Body of pancreas (tissue), 4 donors: ENCODE measurements at regions not wholly inside any gene's neighbourhood (a gene's known extent, or its start where the extent isn't known, plus 50 kb on each side); places are given as distances from the start of the nearest gene placed in this dataset.

Experiments used
- POLR2A ChIP-seq, 3 donors: fragments of 450-650 bp; IDR thresholded peaks; one replicate each; pipeline ENCODE4 v1.6.1; 2016; ENCODE audit warnings: antibody characterized with exemption in 3 of 3, mild to moderate bottlenecking in 2 of 3
- TF ChIP-seq, protein P1 (sequence below), 7 experiments: fragments of 450-650 bp in 4 of 7; fragments of 200-600 bp in 3 of 7; sonication (generic) in 3 of 7; IDR thresholded peaks; one replicate each; pipeline ENCODE4 v1.5.1; 2016 to 2019; ENCODE audit warnings: antibody characterized with exemption in 7 of 7

- TF ChIP-seq POLR2A (IDR thresholded peaks at IDR 0.05): no peak
- TF ChIP-seq, protein P1, sequence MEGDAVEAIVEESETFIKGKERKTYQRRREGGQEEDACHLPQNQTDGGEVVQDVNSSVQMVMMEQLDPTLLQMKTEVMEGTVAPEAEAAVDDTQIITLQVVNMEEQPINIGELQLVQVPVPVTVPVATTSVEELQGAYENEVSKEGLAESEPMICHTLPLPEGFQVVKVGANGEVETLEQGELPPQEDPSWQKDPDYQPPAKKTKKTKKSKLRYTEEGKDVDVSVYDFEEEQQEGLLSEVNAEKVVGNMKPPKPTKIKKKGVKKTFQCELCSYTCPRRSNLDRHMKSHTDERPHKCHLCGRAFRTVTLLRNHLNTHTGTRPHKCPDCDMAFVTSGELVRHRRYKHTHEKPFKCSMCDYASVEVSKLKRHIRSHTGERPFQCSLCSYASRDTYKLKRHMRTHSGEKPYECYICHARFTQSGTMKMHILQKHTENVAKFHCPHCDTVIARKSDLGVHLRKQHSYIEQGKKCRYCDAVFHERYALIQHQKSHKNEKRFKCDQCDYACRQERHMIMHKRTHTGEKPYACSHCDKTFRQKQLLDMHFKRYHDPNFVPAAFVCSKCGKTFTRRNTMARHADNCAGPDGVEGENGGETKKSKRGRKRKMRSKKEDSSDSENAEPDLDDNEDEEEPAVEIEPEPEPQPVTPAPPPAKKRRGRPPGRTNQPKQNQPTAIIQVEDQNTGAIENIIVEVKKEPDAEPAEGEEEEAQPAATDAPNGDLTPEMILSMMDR (IDR thresholded peaks at IDR 0.05): no peak
Measured at GRCh38 chr7:124590814-124591213, 174.8 kb downstream of the GPR37 start.
